ENCODE measurements at regions not wholly inside any gene's neighbourhood (a gene's known extent, or its start where the extent isn't known, plus 50 kb on each side); places are given as distances from the start of the nearest gene placed in this dataset.
"Not testable (repeated sequence)": the region's sequence is repeated elsewhere in the genome, so short reads cannot be mapped to it uniquely, and the experiment has no call there.

DNA sequence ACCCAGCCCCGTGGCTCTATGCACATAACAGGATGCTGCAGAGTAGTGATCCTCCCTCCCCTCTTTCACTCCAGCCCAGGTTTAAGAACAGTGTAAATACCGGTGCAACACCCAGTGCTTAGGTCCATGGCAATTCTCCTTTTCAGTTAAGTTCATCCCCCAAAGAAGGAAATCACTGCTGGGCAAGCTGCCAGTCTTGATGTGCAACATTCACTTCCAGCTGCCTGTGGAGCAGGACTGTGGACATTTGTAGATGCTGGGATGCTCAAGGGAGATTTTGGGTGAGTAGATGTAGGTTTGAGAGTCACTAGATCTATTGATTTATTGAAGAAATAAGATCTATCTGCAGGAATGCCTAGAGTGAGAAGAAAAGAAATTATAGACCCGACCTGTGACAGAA, 294.3 kb upstream of the KIAA1217 start:
- DNase-seq (ENCODE audit: low spot score), result no peak
- Histone ChIP-seq H3K4me3 (no peak overlapping the region), H3K27ac (no peak overlapping the region)
- TF ChIP-seq, protein P1, sequence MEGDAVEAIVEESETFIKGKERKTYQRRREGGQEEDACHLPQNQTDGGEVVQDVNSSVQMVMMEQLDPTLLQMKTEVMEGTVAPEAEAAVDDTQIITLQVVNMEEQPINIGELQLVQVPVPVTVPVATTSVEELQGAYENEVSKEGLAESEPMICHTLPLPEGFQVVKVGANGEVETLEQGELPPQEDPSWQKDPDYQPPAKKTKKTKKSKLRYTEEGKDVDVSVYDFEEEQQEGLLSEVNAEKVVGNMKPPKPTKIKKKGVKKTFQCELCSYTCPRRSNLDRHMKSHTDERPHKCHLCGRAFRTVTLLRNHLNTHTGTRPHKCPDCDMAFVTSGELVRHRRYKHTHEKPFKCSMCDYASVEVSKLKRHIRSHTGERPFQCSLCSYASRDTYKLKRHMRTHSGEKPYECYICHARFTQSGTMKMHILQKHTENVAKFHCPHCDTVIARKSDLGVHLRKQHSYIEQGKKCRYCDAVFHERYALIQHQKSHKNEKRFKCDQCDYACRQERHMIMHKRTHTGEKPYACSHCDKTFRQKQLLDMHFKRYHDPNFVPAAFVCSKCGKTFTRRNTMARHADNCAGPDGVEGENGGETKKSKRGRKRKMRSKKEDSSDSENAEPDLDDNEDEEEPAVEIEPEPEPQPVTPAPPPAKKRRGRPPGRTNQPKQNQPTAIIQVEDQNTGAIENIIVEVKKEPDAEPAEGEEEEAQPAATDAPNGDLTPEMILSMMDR (IDR thresholded peaks at IDR 0.05), result no peak

DNA sequence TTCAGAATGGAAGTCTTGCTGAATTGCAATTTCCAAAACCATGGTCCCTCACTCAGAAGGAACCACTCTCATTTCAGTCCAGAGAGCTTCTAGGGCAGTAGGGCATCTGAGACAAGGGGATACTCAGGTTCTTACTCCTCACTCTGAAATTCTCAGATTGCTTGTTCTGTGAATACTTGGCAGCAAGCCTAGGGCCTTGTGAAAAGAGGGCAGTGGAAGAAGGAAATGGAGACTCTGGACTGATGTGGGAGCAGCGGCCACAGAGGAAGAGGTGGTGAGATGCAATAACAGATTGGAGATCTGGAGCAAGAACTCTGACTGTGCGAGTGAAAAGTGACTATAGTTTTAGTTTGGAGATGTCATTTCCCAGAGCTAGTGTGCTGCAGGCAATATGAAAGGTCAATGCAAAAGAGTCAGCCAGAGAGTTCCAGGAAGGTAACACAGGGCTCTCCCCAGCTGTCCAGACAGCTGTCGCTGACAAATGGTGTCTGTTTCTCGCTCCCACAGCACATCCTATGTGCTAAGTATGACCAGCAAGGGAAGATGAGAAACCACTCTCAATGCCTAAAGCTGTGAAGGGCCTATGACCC, 291.6 kb upstream of the KIAA1217 start:
- DNase-seq (ENCODE audit: low spot score), result no peak
- no peak overlapping the region for H3K27ac ChIP-seq
- no peak overlapping the region for H3K4me3 ChIP-seq
- TF ChIP-seq, protein P1 (IDR thresholded peaks at IDR 0.05), result no peak

DNA sequence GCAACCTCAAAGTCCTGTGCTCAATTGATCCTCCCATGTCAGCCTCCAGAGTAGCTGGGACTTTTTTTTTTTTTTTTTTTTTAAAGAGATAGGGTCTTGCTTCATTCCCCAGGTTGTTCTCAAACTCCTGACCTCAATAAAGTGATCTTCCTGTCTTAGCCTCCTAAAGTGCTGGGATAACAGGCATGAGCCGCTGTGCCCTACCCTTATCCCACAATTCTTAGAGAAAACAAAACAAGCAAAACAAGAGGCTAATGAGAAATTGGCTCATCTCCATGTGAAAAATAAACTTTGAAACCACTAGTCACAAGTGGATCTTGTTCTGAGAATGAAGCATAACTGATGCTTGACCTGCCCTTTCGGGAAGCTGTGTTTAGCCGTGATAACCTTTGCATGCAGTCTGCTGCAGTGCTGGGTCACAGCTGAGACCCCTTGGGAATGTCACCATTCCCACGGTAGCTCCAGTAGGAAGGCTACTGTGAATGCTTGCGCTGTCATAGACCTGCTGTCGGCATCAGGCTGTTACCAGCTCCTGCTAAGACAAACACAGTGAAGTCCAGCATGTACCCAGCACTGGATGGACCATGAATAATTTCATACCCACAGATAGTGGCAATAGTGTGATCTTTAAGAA, 290.7 kb upstream of the KIAA1217 start:
- no peak overlapping the region for H3K4me3 ChIP-seq
- TF ChIP-seq, protein P1 (IDR thresholded peaks at IDR 0.05), result no peak
- no peak for DNase-seq (ENCODE audit: low spot score)
- H3K27ac ChIP-seq, result no peak overlapping the region

DNA sequence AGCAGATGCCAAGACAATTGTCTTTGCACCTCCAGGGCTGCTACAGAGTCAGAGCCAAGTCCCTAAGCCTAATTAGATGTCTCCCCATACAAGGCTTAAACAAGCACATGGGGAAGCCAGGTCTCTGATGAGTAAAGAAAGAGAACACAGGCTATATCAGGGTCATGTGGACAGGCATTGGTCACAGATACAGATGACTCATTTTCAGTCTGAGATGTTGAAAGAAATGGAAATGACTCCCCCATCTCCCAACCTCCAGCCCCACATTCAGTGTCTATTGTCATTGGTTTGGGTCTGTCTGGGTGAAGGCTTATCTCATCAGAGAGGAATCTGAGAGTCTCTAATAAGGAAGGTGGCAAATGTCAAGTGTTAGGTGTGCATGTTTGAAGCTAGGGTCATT, 290.1 kb upstream of the KIAA1217 start:
- H3K4me3 ChIP-seq, result no peak overlapping the region
- no peak overlapping the region for H3K27ac ChIP-seq
- no peak for DNase-seq (ENCODE audit: low spot score)
- TF ChIP-seq, protein P1 (IDR thresholded peaks at IDR 0.05), result no peak

DNA sequence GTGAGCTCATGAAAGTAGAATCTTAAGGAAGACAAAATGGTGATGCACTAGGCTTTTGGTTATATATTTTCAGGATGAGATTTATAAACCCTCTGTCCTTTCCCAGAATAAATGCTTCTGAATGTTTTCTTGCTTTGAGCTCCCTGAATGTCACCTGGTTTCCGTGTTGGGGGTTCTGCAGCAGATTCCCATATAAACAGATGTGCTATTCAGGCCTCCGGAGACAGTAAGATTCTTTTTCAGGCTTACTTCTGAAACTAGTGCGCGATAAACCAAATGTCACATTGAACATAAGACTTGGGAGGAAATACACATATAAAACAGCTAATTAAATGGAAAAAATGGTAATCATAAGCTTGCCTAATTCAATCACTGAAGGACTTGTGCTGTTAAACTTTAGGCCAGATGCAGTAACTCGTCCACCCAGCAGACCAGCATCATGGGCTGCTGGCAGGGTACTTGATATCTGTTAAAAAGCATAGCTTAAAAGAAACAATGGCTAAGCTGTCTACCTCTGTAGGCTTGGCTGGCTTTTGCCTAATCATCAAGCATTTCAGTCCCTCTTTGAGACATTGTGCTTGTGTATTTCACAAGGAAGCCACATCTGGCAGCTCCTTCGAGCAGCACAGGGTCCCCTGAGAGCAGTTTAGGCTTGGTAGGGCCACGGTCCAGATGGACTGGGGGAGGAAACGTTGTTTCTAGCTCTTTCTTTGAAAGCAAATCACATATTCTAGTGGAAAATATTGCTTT, 281.2 kb upstream of the KIAA1217 start:
- TF ChIP-seq, protein P1 (IDR thresholded peaks at IDR 0.05), result no peak
- DNase-seq (ENCODE audit: low spot score), result no peak
- Histone ChIP-seq H3K4me3 (no peak overlapping the region), H3K27ac (no peak overlapping the region)

DNA sequence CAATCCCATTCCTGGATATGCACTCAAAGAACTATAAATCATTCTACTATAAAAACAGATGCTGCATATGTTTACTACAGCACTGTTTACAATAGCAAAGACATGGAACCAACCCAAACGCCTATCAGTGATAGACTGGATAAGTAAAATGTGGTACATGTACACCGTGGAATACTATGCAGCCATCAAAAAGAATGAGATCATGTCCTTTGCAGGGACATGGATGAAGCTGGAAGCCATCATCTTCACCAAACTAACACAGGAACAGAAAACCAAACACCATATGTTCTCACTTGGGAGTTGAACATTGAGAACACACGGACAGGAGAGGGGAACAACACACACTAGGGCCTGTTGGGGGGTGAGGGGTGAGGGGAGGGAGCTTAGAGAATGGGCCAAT, 274.9 kb upstream of the KIAA1217 start:
- H3K4me3 ChIP-seq; DNase-seq (ENCODE audit: low spot score); H3K27ac ChIP-seq: not testable (repeated sequence)

DNA sequence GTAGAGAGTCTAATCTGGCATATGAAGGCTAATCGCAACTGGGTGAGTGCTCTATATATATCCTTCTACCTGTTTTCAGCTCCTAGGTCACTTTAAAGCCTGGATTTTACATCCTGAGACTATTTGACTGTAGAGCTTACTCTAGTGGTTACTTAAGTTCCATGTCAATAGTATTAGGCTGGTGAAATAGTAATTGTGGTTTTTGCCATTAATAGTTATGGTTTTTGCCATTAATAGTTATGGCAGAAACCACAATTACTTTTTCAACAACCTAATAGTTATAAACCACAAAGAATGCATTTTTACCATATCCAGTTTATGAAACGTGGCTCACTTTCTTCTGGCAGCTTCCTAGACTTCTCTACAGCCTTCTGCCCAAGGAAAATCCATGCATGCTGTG, 263.1 kb upstream of the KIAA1217 start:
- H3K4me3 ChIP-seq, result no peak overlapping the region
- no peak overlapping the region for H3K27ac ChIP-seq
- no peak for DNase-seq (ENCODE audit: low spot score)
- TF ChIP-seq, protein P1 (IDR thresholded peaks at IDR 0.05), result no peak

Data from coronary artery (tissue), 2 donors.